SK-N-SH (cell line): ENCODE measurements at regions not wholly inside any gene's neighbourhood (a gene's known extent, or its start where the extent isn't known, plus 50 kb on each side); places are given as distances from the start of the nearest gene placed in this dataset.

ENCODE experiments used
- CTCF ChIA-PET: fragments of 300-600, 350-600 bp; formaldehyde crosslinking; extraction: SDS; loops from one replicate; lab custom pipeline; 2021; lab: Yijun Ruan, JAX
- POLR2A ChIA-PET: fragments of 350-600 bp; sonication (Branson Sonifier 250); formaldehyde crosslinking; extraction: SDS; loops from one replicate; lab custom pipeline; 2020; ENCODE audit warnings: antibody characterized with exemption, inconsistent platforms; lab: Yijun Ruan, JAX
- DNase-seq: peaks from one replicate; pipeline ENCODE4 v3.0.0; 2012
- H2AFZ ChIP-seq: fragments of 200-600 bp; sonication (generic); 2 replicates; pipeline ENCODE4 v1.8.1; 2016; ENCODE audit warnings: antibody characterized with exemption, mild to moderate bottlenecking, low read depth
- H3F3A ChIP-seq: fragments of 200-600 bp; sonication (generic); replicated peaks from 2 replicates; pipeline ENCODE3; 2016; ENCODE audit warnings: antibody characterized with exemption, mild to moderate bottlenecking; ENCODE audit not compliant: insufficient read depth
- H3K27ac ChIP-seq, 2 experiments: fragments of 200-500 bp in 1 of 2; fragments of 200-600 bp in 1 of 2; sonication (Bioruptor generic) in 1 of 2; sonication (generic), shearing (Covaris generic) in 1 of 2; 2 replicates each; pipeline versions ENCODE4 v1.5.1 to v1.6.1; 2014 to 2016; ENCODE audit warnings: low read depth in 2 of 2, inconsistent platforms in 1 of 2, low read length in 1 of 2, mild to moderate bottlenecking in 1 of 2, mixed read lengths in 1 of 2
- H3K27me3 ChIP-seq: fragments of 200-600 bp; sonication (generic), shearing (Covaris generic); 2 replicates; pipeline ENCODE4 v1.6.1; 2016; ENCODE audit warnings: mixed run types; ENCODE audit not compliant: insufficient read depth
- H3K36me3 ChIP-seq, 2 experiments: fragments of 200-500 bp in 1 of 2; fragments of 200-600 bp in 1 of 2; sonication (Bioruptor generic) in 1 of 2; sonication (generic) in 1 of 2; replicated peaks in 1 of 2; 2 replicates each; pipeline versions ENCODE3 to v1.5.1; 2014 to 2016; ENCODE audit warnings: low read length in 1 of 2, mild to moderate bottlenecking in 1 of 2; ENCODE audit not compliant: insufficient read depth in 2 of 2, control insufficient read depth in 1 of 2
- H3K4me1 ChIP-seq, 2 experiments: fragments of 200-500 bp in 1 of 2; fragments of 200-600 bp in 1 of 2; sonication (Bioruptor generic) in 1 of 2; sonication (generic), shearing (Covaris generic) in 1 of 2; 2 replicates each; pipeline versions ENCODE4 v1.5.1 to v1.6.1; 2014 to 2016; ENCODE audit warnings: low read depth in 1 of 2, low read length in 1 of 2, mixed run types in 1 of 2; ENCODE audit not compliant: insufficient read depth in 2 of 2, control insufficient read depth in 1 of 2
- H3K4me2 ChIP-seq: fragments of 200-600 bp; sonication (generic), shearing (Covaris generic); 2 replicates; pipeline ENCODE4 v1.6.1; 2017; ENCODE audit warnings: mixed run types
- H3K4me3 ChIP-seq, 2 experiments: fragments of 200-500 bp in 1 of 2; fragments of 200-600 bp in 1 of 2; sonication (Bioruptor generic) in 1 of 2; sonication (generic), shearing (Covaris generic) in 1 of 2; 2 replicates each; pipeline versions ENCODE4 v1.5.1 to v1.8.1; 2014 to 2016; ENCODE audit warnings: low read depth in 2 of 2, inconsistent platforms in 1 of 2, low read length in 1 of 2, mild to moderate bottlenecking in 1 of 2, mixed read lengths in 1 of 2, moderate library complexity in 1 of 2
- H3K79me2 ChIP-seq: fragments of 200-600 bp; sonication (generic); 2 replicates; pipeline ENCODE4 v1.8.1; 2017; ENCODE audit warnings: mild to moderate bottlenecking; ENCODE audit not compliant: insufficient read depth
- H3K9ac ChIP-seq: fragments of 200-600 bp; sonication (generic); 2 replicates; pipeline ENCODE4 v1.6.1; 2017; ENCODE audit warnings: mixed run types
- H3K9me2 ChIP-seq: fragments of 200-600 bp; sonication (generic); 2 replicates; pipeline ENCODE4 v1.6.1; 2017; ENCODE audit warnings: mixed run types
- H3K9me3 ChIP-seq: fragments of 200-600 bp; sonication (generic); 2 replicates; pipeline ENCODE4 v1.6.1; 2017; ENCODE audit warnings: mixed run types, mild to moderate bottlenecking, moderate library complexity
- H4K20me1 ChIP-seq: fragments of 200-600 bp; sonication (generic); 2 replicates; pipeline ENCODE4 v1.6.1; 2017; ENCODE audit warnings: mild to moderate bottlenecking, mixed run types; ENCODE audit not compliant: insufficient read depth
- CHD2 ChIP-seq: fragments of 150-350 bp; IDR thresholded peaks from 2 replicates; pipeline ENCODE4 v1.6.1; 2018; ENCODE audit warnings: low read length; ENCODE audit not compliant: partially characterized antibody
- JUND ChIP-seq: IDR thresholded peaks from 2 replicates; pipeline ENCODE4 v1.4.0; 2012
- MEF2A ChIP-seq: IDR thresholded peaks from 2 replicates; pipeline ENCODE4 v1.4.0; 2012; ENCODE audit warnings: low read depth, borderline replicate concordance
- PBX3 ChIP-seq: IDR thresholded peaks from 2 replicates; pipeline ENCODE4; 2012
- RCOR1 ChIP-seq: fragments of 150-350 bp; IDR thresholded peaks from 2 replicates; pipeline ENCODE4 v1.6.1; 2017; ENCODE audit warnings: antibody characterized with exemption, low read length
- RXRA ChIP-seq: IDR thresholded peaks from 2 replicates; pipeline ENCODE4 v1.4.0; 2012; ENCODE audit warnings: low read depth, mild to moderate bottlenecking, borderline replicate concordance
- TCF12 ChIP-seq: IDR thresholded peaks from 2 replicates; pipeline ENCODE4 v1.4.0; 2012
- YY1 ChIP-seq: IDR thresholded peaks from 2 replicates; pipeline ENCODE4 v1.4.0; 2012; ENCODE audit warnings: low read depth, mild to moderate bottlenecking
- WGBS: methylation state at CpG from one replicate; pipeline ENCODE4 v1.1.6; 2017; ENCODE audit warnings: low lambda C conversion rate; 5-methylcytosine and 5-hydroxymethylcytosine counted together
- TF ChIP-seq, protein P1 (sequence below): fragments of 150-350 bp; IDR thresholded peaks from 2 replicates; pipeline ENCODE4 v1.6.1; 2016; ENCODE audit warnings: mild to moderate bottlenecking, low read depth, low read length

DNA sequence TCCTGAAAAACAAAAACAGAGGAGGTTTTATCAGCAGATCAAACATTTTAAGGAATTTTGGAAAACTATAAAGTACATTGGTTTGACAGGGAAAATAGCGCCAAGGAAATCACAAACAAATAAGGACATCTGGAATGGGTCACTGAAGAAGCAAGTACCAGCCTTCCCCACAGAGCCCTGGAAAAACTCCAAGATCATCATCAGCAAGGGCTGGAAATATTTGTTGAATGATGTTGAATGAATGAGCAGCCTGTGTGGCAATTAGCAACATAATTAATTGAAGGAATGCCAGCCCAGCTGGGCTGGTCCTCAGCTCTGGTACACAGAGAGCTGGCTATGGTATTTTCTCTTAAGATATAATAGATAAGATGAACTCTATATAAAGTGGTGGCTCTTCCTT lies 290.4 kb downstream of the HS3ST3A1 start:
- Histone ChIP-seq H3K4me1 (no peaks in the 10 kb centered on the region), H3F3A (peaks cover 8% of the 10 kb centered on the region), H3K4me3 (no peak overlapping the region), H3K27me3 (no peaks in the 10 kb centered on the region; the same call in 1 of the 2 replicates), H3K36me3 (no peaks in the 10 kb centered on the region), H3K9ac (no peak overlapping the region), H3K9me2 (no peaks in the 10 kb centered on the region), H4K20me1 (no peaks in the 10 kb centered on the region), H3K9me3 (no peaks in the 10 kb centered on the region), H3K79me2 (no peaks in the 10 kb centered on the region), H3K4me2 (no peak overlapping the region), H2AFZ (no peak overlapping the region)
- CTCF ChIA-PET, result interaction anchor here (1.2 kb wide), 1 partner anchor 196 kb away, joined by 3 read pairs; no protein-coding TSS in a partner anchor
- no peak for DNase-seq
- POLR2A ChIA-PET, result no interaction called here
- WGBS, result 9% methylated on average over 1 of the region's 1 CpG
- no peak for TF ChIP-seq RCOR1
- TF ChIP-seq PBX3, result 0 out of 2 replicates have a peak, but pooled peaks have one; percentile 19
- no peak for TF ChIP-seq JUND
- peak; percentile 66 for TF ChIP-seq TCF12
- TF ChIP-seq MEF2A, result no peak
- TF ChIP-seq, all 33 proteins: peak for 2
- peak overlapping the region in 1 of 2 experiments; percentile 20; a peak in 1 of 4 replicates for H3K27ac ChIP-seq

- no peaks in the 10 kb centered on the region for H3K4me1 ChIP-seq
- no peaks in the 10 kb centered on the region for H3K9me2 ChIP-seq
- peaks cover 8% of the 10 kb centered on the region for H3F3A ChIP-seq
- no peaks in the 10 kb centered on the region for H3K79me2 ChIP-seq
- TF ChIP-seq RXRA, result no peak
- TF ChIP-seq, protein P1, sequence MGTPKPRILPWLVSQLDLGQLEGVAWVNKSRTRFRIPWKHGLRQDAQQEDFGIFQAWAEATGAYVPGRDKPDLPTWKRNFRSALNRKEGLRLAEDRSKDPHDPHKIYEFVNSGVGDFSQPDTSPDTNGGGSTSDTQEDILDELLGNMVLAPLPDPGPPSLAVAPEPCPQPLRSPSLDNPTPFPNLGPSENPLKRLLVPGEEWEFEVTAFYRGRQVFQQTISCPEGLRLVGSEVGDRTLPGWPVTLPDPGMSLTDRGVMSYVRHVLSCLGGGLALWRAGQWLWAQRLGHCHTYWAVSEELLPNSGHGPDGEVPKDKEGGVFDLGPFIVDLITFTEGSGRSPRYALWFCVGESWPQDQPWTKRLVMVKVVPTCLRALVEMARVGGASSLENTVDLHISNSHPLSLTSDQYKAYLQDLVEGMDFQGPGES, result no peak
- TF ChIP-seq JUND, result no peak
- no peak for TF ChIP-seq CHD2
- TF ChIP-seq YY1, result no peak
- H3K27ac ChIP-seq, result peak overlapping the region in 1 of 2 experiments; percentile 20; a peak in 1 of 4 replicates
- ChIA-PET POLR2A (no interaction called here), CTCF (interaction anchor here (1.2 kb wide), 1 partner anchor 196 kb away, joined by 3 read pairs; no protein-coding TSS in a partner anchor)
- H3K9ac ChIP-seq, result no peak overlapping the region
- H3K9me3 ChIP-seq, result no peaks in the 10 kb centered on the region
- H3K27me3 ChIP-seq, result no peaks in the 10 kb centered on the region; the same call in 1 of the 2 replicates
- WGBS, result 79% methylated on average over 2 of the region's 2 CpGs
- DNase-seq, result no peak
- no peak overlapping the region for H3K4me3 ChIP-seq
- H3K4me2 ChIP-seq, result no peak overlapping the region
- H4K20me1 ChIP-seq, result no peaks in the 10 kb centered on the region
- no peaks in the 10 kb centered on the region for H3K36me3 ChIP-seq
- no peak overlapping the region for H2AFZ ChIP-seq
Measured at GRCh38 chr17:13310858-13311257, 290.9 kb downstream of the HS3ST3A1 start.
